GM21529 (cell line): ENCODE measurements at regions not wholly inside any gene's neighbourhood (a gene's known extent, or its start where the extent isn't known, plus 50 kb on each side); places are given as distances from the start of the nearest gene placed in this dataset.
"Not testable (repeated sequence)": the region's sequence is repeated elsewhere in the genome, so short reads cannot be mapped to it uniquely, and the experiment has no call there.

Experiments
- ATAC-seq: cut with Tn5 transposase; IDR thresholded peaks from one replicate; pipeline ENCODE4 v1.9.1; 2021; ENCODE audit not compliant: unreplicated experiment

DNA sequence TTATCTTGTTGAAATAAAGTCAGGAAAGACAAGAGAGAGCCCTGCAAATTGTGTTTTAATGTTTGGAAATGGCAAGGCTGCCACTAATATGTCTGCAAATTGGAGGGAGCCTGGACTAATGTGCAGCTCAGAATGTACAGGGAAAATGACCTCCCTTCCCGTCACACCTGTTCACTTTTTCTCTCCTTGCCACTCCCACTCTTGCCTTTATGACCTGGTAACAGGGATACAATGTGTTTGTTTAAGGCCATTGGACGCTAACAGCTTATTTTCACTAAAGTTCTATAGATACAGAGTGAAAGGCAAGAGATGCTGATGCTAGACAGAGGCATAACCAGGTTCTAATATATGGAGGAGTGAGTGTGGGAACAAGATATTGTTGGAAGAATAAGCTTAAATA, 203.9 kb downstream of the RAB38 start:
- ATAC-seq: no peak

DNA sequence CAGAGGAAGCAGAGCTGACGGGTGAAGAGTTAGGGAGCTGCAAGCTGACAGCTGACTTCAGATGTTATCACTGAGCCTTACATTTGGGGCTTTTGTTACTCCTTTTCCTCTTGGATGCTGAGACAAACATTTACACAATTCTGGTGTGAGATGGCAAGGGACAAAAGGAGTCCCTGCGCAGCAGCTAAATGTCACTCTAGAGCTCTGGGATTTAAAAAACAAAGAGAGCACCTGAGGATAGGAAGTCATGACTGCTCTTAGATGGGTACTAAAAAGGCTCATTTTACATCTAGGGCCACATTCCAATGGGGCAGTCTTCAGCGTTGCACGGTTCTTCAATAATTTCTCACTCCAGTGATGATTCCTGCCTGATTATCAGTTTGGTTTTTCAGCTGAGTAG, 204.5 kb downstream of the RAB38 start:
- ATAC-seq: no peak

DNA sequence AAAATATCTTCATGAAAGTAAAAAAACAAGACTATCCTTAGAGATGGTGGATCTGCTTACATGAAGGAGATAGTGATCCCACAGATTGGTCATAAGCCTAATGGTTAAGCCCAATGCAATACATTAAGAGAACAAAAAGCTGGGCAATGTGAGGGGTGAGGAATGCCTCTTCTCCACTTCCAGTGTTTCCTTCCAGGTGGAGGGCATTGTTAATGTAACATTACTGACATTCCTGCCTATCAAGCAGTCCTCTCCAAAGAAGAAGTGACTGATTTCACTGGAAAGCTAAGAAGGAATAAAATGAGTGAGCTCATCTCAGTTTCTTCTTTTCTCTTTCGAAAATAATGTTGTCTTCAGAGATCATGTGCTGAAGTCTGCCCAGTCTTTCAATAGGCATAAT, 207.8 kb downstream of the RAB38 start:
- ATAC-seq: no peak

DNA sequence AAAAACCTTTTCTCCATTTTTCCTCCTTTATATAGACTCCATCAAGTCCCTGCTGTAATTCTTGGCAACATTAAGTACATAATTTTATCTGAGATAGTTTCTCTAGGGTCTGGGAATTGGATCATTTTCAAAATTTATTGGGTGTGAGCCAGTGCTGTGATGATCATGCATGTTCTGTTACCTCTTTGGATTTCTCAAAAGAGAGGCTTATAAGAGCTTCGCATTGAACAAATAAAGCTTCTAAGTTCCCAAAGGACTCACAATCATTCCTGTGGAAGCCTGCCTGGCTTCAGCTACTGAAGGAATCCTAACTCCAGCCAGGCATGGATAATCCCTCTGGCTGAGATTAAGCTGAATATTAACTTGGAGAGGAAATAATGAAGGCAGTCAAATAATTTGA, 208.5 kb downstream of the RAB38 start:
- no peak for ATAC-seq

DNA sequence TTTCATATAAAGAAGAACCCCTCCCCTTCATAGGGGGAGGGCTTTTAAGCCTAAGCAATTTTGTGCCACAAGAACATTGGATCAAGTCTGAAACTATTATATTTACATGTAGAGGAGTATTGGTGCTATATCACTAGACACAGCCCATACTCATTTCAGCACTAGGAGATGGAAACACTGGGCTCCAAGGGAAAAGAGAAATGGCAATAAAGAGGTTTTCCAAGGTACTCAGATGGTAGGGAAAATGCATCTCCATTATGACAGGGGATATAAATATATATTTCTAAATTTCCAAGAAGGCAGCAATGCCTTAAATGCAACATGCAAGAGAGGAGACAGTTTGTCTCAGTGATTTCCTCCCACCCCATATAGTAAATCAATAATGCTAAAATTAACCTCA, 209.0 kb downstream of the RAB38 start:
- ATAC-seq: no peak

DNA sequence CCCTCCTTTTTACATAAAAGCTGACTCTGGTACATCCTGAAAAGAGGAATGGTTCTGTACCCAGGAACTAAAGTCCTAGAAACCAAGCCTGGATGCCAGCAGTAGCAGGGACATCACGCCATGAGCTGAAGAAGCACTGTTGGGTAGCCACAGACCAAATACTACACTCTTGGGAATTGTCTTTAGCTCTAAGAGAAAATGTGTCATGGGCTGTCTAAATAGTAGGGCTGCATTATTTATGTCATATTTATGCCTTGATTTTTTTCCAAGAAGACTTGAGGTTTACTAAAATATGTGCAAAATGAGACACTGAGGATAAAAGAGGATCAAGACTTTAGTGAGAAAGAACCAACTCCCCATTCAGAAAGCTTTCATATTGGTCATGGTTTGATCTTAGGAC, 213.6 kb downstream of the RAB38 start:
- no peak for ATAC-seq

DNA sequence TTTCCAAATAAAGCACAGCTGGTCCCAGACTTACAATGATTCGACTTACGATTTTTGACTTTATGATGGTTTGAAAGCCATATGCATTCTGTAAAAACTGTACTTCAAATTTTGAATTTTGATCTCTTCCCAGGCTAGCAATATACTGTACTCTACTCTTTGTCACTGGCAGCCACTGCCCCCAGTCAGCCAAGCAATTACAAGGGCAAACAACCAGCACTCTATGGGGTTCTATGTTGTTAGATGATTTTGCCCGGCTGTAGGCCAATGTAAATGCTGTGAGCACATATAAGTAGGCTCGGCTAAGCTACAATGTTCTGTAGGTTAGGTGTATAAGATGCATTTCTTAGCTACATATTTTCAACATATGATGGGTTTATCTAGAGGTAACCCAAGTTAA, 217.3 kb downstream of the RAB38 start:
- ATAC-seq: no peak

DNA sequence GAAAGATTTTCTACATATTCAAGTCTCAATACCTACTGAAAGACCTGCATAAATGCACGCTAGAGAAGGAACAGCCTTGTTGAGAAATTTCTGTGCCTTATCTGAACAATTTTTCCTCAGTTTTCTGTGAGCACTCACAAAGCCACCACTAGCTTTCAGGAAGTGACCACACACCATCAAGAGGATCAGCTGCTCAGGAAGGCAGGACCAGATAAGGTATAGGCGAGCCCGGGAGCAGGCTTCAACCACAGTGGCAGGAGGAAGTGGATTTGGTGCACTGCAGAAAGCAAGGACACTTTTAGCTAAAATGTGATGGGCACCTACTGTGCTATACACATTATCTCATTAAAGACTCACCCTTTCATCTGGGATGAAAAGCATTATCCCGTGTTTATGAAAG, 220.8 kb downstream of the RAB38 start:
- ATAC-seq: no peak

DNA sequence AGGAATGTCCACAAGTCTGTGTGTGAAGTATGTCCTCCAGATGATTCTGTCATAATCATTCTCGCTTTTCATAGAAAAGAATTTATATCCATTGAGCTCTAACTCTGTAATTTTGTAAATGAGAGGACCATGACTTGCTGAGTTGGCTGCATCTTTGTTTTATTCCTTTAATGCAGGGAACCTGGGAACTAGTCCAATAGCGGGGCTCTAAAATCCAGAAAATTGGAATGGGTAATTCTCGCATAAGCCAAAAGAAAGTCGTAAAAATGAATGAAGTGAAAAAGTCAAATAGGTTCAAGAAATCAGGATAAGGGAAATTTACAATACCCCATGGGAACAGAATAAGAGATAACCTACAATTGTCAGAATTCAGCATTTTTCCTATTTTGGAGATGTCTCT, 232.5 kb downstream of the RAB38 start:
- no peak for ATAC-seq

DNA sequence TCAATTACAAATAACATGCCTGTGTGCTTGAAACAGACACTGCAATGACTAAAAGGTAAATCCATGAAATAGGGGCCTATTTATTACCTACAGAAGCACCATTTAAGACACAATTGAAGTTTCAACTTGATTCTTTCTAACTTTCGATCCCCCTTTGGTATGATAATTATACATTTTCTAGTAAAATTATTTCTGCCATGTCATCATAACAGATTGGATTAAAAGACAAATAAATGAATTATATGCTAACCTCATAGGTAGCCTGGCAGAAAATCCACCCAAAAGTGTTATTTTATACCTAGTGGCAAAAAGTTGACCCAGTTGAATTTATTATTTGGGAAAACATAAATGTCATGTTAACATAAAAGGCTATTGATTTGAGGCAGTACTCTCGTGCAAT, 241.1 kb downstream of the RAB38 start:
- no peak for ATAC-seq

DNA sequence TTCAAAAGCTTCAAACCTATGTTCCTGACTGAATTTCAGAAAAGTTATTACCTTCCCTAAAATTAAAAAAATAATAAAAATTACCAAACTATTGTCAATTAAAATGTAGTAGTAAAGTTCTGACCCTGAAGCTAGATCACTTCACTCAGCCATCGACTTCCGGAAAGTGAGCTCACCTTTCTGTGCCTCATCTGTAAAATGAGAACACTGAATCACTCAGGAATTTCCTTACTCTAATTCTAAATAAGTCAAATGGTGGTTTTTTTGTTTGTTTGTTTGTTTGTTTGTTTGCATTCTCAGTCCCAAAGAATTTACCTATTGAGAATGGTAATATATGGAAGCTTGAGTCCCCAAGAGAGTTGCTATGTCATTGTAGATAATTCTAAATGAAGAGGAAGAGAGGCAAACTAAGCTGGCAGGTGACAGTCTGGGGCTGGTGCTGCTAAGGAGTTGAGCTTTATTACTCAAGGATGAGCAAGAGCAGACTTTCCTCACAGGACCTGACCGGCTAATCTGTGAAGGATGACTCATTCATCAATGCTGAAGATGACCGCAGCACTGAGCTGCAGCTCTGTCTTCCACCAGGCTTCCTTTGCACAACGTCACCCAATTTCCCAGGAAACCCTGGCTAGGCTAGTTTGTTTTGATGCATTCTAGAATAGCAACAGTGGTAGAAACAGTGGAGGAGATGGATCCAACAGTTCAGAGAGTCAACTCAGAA, 248.8 kb downstream of the RAB38 start:
- no peak for ATAC-seq

DNA sequence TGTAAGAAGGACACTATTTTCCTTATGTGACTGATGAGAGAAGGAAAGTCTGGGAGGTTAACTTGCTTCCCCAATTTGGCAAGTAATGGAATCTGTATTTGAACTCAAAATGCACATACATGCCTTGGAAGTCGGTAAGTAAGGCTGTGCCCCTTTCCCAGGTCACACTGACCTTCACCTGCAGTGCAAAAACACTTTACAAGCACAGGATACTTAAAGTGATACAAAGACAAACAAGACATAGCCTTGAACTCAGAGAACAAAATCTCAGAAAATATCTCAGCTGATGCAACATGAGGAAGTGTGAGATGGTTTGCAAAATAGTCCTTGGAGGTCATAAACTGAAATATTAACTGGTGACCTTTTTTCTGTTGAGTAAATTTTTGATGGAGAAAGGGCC, 251.1 kb downstream of the RAB38 start:
- no peak for ATAC-seq

DNA sequence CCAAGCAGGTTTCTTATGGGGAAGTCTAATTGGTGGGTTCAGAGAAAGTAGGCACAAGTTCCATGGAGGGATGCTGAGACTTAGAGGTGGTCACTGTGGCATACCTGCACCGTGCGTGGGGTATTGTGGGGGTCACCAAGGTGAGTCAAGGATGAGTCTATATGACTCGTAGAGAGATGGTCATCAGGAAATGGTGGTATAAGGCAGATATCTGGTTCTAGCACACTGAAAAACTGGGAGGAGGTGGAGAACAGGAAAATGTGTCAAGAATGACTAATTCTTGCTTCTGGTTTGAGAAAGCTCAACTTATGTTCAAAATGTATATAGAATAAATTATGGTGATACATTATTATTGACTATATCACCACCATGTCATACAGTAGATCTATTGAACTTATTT, 258.1 kb downstream of the RAB38 start:
- ATAC-seq: no peak

DNA sequence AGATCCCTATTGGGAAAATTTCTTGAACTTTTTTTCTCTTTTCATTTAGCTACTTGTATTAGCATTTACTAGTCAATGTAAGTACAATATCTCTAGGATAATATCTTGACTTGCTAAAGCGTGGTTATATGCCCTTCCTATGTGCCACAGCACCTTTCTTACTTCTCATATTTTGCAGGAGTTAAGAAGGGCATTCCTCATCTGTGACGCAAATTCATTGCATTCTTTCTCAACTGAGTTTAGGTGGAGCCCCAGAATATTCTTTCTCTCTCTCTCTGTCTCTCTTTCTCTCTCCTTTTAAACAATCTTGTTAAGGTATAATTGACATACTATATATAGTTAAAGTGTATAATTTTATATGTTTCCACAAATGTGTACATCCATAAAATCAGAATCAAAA, 266.1 kb downstream of the RAB38 start:
- no peak for ATAC-seq

DNA sequence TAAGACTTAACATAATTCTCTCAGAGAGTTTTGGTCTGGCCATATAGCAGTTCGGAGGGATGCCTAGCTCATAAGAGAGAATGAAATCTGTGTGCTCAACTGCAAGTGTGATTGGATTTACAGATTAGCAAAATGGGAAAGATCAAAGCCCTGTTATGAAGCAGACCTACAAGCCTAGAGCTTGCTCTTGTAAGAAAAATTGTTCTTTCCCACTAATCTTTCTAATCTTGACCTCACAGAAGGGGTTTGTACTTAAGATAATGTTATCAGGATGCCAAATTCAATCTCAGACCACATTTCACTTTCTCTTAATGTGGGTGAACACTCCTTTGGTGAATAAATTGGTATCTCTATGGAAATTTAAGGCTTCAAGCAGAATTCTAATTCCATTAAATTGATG, 267.2 kb downstream of the RAB38 start:
- ATAC-seq: no peak

DNA sequence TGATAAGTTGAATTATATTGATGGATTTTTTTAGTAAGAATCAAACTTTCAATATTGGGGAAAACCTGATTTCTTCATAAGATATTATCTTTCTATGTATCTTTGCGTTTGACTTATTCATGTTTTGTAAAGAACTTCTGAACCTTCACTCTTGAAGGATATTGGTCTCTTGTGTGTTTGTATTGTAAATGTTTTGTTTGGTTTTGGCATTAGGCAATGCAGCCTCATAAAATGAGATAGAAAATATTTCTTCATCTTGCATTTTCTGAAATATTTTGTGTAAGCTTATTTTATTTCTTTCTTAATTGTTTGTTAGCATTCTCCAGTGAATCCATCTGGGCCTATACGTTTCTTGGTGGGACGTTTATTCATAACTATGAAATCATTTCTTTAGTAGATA, 271.9 kb downstream of the RAB38 start:
- no peak for ATAC-seq

DNA sequence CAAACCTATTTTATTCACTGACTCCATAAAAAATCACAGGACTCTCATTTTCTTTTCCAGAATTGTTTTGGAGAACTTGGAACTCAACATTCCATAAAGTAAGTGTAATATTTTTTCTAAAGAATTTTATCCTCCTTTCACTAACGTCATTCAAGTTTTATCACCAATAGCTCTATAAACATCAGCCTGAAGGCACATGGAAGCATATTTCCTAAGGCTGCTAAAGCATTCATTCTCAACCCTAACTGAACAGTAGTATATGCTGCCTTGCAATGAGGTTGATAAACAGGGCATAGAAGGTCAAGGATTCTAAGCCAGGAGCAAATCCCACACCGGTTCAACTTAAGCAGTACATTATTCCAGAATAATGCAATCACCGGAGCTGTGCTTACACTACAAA, 273.9 kb downstream of the RAB38 start:
- ATAC-seq: no peak

DNA sequence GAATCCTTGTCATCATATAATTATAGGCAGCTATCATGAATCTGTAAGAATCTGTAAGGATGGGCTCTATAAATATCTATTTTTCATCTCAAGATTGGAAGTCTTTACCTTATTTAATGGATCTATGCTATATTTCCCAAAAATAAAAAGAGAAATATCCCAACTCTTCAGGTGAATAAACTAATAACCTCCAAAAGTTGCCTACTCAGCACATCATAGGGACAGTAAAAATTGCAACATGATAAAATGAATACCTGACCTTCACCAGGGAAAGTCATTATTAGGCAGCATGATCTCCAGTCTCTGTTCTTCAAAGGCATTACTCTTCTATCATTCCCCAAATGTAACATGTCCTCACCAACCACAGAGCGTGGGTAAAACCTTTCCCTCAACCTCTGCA, 277.3 kb downstream of the RAB38 start:
- ATAC-seq: no peak

DNA sequence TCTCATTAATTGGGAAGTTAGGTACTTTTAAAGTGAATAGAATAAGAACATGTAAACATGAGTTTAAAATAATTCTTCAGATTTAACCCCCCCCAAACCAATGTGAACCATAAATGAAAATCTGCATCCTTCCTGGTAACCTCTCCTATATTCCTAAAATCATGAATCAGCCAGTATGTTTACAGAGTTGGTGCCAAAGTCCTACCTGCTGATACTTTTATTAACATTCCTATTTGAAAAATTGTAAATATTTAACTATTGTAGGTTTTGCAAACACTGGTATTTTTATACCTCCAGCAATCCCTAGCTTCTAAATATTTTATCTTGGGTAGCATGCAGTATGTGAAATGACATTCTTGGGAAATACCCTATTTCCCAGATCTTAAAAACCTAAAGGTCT, 278.2 kb downstream of the RAB38 start:
- ATAC-seq: no peak

DNA sequence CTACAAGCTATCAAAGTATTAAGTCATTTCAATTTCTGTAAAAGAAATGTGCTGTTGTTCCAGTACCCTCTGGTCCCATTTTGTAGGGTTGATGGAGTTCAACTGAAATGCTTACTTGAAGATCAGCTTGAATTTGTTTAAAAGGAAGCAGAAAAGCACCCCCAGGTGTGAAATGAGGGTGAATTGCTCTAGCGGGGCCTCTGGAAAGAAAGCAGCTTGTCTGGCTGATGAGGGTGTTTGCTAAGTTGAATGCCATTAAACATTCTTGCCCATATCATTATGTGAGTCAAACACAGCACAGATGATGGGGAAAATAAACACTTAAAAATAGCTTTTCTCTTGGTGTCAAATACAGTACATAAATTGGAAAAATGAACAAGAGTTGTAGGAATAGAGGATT, 280.3 kb downstream of the RAB38 start:
- ATAC-seq: no peak

DNA sequence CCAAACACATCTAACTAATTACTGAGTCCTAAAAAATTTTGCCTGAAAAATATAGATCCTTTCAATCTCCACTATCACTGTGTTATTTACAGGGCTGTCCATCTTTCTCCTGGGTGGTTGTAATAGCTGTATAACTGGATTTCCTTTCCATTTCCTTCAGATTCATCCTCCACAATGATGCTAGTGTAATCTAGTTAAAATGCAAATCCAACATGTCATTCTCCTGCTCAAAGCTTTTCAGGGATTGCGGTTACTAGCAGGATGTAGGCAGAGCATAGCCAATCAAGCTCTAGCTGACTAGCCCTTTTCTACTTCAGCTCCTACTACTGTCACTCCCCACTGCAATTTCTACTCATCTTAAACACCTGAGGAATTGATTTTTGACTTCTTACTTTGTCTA, 283.0 kb downstream of the RAB38 start:
- ATAC-seq: no peak

DNA sequence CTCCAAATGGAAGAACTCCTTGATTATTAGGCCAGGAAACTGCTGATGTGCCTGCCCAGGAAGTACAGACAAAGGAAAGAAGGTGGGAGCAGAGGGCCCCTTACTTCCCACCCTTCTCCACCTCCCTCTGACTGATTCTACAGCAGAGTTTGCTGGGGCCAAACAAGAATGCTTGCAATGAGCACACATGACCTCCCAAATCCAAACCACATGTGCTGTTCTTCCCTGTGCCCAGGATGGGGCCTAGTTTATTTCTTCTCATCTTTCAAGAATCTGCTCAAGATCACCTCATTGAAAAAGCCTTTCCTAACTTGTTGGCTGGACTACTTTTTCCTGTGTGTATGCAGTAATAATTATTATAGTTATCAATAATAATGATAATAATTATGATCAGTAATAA, 286.1 kb downstream of the RAB38 start:
- ATAC-seq: no peak

DNA sequence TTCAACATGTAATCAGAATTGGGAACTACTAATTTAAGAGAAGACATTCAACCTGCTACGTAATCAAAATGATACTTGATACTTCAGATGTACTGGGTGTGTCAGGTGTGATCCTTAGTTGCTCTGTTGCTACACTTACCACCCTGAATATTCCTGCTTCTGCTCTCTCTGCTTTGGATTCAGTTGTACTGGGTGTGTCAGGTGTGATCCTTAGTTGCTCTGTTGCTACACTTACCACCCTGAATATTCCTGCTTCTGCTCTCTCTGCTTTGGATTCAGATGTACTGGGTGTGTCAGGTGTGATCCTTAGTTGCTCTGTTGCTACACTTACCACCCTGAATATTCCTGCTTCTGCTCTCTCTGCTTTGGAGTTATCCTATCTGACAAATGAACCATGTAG, 290.2 kb downstream of the RAB38 start:
- ATAC-seq: not testable (repeated sequence)

DNA sequence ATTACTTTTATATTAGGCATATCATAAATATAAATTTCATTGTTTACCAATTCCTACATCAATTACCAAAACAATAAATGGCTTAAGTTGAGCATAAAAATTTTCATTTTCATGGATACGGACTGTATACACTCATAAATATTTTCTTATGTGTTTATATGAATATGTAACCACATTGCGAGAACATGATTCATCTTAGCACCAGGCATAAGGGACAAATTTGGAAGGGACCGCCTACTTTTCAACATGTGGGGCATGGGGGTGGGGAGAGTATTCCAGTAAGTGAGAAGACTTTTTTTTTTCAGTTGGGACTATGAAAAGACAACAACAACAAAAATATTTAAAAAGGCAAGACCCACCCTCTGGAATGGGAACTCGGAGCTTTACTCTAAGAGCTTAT, 296.1 kb downstream of the RAB38 start:
- ATAC-seq: no peak
